ENCODE measurements at regions not wholly inside any gene's neighbourhood (a gene's known extent, or its start where the extent isn't known, plus 50 kb on each side); places are given as distances from the start of the nearest gene placed in this dataset.

- TF ChIP-seq CTCF (IDR thresholded peaks at IDR 0.05) = no peak
- TF ChIP-seq POLR2A (IDR thresholded peaks at IDR 0.05) = no peak
- no peak for TF ChIP-seq POLR2AphosphoS5 (IDR thresholded peaks at IDR 0.05)
- TF ChIP-seq EP300 (IDR thresholded peaks at IDR 0.05) = no peak
These were observed 57.8 kb upstream of the ANKRD30A start for GRCh38 chr10:37067576-37067975.
